ENCODE measurements at regions not wholly inside any gene's neighbourhood (a gene's known extent, or its start where the extent isn't known, plus 50 kb on each side); places are given as distances from the start of the nearest gene placed in this dataset.

DNA sequence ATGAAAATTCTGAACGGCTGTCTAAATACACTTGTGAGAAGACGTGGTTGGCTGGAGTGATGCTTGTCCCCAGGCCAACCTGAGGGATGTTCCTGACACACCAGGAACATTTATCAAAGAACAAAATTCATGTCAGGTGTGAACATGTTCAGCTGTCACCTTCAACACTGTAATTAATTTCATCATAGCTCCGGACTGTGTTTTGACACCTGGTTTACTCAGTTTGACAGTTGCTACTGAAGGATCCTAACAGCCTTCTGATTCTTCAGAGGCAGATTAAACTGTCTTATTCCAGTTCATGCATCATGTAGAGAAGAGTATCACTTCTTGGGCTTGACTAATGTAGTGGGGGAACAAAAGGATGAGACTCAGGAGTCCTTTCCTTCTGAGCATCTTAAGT lies 134.1 kb downstream of the NPR3 start:
- TF ChIP-seq TEAD4 (IDR thresholded peaks at IDR 0.05; ENCODE audit: borderline replicate concordance, insufficient read depth) (no peak), CTCF (IDR thresholded peaks at IDR 0.05) (no peak), POLR2AphosphoS5 (IDR thresholded peaks at IDR 0.05; ENCODE audit: low read depth, low read length) (no peak), RAD21 (IDR thresholded peaks at IDR 0.05; ENCODE audit: low read length) (no peak), NRF1 (IDR thresholded peaks at IDR 0.05; ENCODE audit: low read depth, low read length) (no peak)
- TF ChIP-seq, protein P1, sequence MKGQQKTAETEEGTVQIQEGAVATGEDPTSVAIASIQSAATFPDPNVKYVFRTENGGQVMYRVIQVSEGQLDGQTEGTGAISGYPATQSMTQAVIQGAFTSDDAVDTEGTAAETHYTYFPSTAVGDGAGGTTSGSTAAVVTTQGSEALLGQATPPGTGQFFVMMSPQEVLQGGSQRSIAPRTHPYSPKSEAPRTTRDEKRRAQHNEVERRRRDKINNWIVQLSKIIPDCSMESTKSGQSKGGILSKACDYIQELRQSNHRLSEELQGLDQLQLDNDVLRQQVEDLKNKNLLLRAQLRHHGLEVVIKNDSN (IDR thresholded peaks at IDR 0.05; ENCODE audit: borderline replicate concordance, low read depth) = no peak
